GM21717 (cell line): ENCODE measurements at regions not wholly inside any gene's neighbourhood (a gene's known extent, or its start where the extent isn't known, plus 50 kb on each side); places are given as distances from the start of the nearest gene placed in this dataset.

Experiments used
- ATAC-seq: cut with Tn5 transposase; IDR thresholded peaks from one replicate; pipeline ENCODE4 v1.9.1; 2021; ENCODE audit warnings: mild to moderate bottlenecking, moderate library complexity; ENCODE audit not compliant: unreplicated experiment

DNA sequence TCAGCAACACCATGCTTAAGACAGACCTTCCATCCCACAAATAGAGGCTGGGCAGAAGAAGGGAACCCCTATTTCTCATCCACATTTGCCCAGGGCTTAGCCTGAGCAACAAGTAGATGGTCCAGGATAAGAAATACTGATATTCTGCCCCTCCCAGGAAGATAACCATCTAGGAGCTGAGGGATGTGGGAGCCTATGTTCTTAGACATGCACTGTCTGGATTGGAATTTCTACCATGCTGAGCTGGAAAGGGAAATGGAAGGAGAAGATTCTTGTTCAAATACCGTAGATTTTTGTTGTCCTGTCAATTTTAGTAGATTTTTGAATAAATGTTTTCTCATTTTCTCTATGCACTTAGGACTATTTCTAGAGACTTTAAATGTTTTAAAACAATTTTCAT, 450.7 kb upstream of the SEMA6D start:
- ATAC-seq, result no peak

- no peak for ATAC-seq
Measured at GRCh38 chr15:47273864-47274263, 443.4 kb upstream of the SEMA6D start.

- no peak for ATAC-seq
Measured at GRCh38 chr15:47283246-47283645, 434.1 kb upstream of the SEMA6D start.

GRCh38 chr15:47288794-47289193, 428.5 kb upstream of the SEMA6D start:
- ATAC-seq, result no peak

DNA sequence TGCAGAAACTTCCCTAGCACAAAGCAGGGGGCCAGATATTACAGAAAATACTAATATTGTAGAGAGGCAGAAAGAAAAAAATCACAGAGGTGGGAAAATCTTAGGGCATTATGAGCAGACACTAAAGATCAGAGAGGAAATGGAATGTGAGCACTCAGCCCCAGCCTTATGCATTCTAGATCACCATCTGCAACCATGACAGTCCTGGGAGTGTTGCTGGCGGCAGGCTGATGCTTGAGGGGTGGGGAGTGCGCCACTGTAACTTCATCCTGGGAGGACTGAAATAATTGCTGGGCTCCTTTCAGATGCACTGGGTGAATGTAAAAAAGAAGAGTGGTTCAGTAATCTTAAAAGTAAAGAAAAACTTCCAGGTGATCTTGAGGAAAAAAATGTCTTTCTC, 427.6 kb upstream of the SEMA6D start:
- ATAC-seq, result no peak

- ATAC-seq, result no peak
Measured at GRCh38 chr15:47291767-47292166, 425.5 kb upstream of the SEMA6D start.

- no peak for ATAC-seq
Measured at GRCh38 chr15:47292638-47293190, 424.6 kb upstream of the SEMA6D start.

- no peak for ATAC-seq
Measured at GRCh38 chr15:47293466-47294162, 423.7 kb upstream of the SEMA6D start.

- ATAC-seq, result no peak
Measured at GRCh38 chr15:47294765-47295259, 422.5 kb upstream of the SEMA6D start.

DNA sequence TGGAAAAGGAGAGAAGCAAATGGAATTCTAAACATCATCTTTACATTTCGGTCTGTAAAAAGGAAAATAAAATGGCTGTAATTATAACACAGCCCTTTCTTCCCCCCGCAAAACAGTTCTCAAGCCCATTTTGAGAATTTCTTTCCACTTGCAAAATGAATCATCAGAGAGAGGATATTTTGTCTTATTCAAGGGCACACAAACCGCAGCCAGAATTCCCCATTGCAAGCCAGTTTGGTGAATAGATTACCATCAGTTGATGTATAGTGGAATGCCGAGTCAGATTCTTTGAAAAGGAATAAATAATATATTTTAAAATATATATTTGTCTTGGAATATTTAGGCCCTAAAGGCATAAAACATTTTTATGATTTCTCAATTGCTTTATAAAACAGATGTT, 420.4 kb upstream of the SEMA6D start:
- no peak for ATAC-seq

DNA sequence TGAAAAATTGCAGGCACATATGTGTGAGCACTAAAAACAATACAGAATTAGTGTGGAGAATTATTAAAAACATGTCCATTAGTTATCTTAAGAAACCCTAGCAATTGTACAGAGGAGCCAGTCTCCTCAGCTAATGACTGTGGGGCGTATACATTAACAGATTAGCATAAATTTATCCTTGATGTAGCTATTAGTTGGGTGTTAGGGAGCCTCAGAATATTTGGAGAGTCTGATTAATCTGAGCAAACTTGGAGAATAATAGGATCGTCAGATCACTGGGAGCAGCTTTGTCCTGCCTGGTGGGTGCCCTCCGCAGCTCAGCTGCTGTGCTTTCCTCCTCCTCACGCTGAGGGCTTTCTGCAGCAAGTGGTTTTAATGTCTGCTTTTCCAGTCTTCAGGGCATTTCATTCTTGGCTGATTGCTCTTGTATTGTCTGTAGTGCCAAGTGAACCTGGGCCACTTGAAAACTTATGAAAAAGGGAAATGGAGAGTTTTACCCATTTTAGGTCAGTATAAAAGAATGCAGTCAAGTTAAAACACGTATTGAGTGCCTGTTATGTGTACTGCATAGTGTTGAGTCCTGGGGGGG, 417.4 kb upstream of the SEMA6D start:
- ATAC-seq, result no peak

- no peak for ATAC-seq
Measured at GRCh38 chr15:47300596-47300995, 416.7 kb upstream of the SEMA6D start.

DNA sequence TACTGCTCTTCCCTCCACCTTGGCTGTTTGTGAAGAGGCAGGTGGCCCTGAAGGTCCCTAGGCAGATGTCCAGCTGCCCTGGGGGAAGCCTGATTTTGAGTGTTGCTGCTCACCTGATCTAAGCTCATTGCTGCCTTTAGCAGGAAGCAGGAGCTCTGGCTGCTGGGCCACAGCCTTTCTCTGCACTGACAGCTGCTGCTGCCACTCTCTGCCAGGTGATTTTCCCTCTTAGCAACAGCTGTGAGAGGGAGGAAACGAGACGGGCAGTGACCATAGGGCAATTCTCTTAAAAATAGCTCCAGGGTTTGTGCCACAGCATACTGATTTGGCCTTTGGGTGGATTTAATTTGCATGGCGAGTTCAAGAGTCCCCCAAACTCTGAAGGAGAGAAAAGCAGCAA, 415.8 kb upstream of the SEMA6D start:
- no peak for ATAC-seq

DNA sequence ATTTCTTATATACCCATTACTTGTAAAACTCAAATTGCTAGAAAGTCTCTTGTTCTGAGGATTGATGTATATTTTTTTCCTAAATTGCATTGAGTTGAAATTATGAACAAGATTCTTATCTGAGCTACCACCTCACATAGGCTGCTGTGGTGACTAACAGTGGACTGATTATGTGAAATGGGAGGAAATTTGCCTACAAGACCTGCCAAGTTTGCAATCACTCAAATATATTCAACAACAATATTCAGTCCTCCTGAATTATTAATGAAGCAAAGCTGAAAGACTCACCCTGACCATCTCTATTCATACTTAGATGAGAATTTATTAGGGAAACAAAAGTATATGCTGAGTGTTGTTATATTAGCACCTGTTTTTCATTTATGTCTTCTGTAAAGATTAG, 412.6 kb upstream of the SEMA6D start:
- no peak for ATAC-seq

GRCh38 chr15:47312161-47312560, 405.1 kb upstream of the SEMA6D start:
- no peak for ATAC-seq

DNA sequence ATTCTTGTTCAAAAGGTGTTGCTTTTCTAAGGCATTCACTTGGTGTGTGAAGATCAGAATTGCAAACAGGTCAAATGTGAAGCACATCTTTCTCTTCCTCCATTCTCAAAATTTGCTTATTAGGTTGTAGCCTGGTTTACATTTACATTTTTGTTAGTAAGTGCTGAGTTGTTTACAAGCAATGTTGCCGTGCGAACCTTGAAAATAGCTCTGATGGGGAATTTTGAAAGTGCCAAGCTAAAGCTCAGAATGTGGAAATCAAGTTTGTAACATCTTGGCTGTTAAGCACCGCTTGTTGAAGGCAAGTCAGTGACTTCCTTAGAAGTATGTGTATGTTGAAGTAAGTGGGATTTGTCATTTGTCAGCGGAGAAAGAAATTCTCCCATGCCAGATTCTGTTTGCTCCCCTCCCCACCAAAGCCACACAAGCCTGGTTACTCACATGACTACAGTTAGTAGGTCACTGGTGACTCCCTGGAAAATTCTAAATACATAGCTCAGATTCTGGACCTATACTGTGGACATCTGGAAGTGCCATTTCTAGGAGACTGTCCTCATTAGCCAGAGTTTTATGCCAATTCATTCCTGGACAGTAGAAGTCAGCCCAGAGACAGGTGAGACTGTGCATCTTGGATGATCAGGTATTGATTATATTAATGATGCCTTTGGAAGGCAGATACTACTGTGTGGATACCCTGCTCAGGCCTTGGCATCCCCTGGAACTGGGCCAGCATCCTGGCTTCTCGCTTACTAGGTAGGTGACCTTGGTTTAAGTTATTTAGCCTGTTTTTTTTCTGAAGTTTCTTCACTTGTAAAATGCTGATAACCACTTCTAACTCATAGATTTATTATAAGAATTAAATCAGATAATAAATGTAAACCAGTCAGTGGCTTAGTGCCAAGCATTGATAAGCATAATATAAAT, 390.6 kb upstream of the SEMA6D start:
- no peak for ATAC-seq

DNA sequence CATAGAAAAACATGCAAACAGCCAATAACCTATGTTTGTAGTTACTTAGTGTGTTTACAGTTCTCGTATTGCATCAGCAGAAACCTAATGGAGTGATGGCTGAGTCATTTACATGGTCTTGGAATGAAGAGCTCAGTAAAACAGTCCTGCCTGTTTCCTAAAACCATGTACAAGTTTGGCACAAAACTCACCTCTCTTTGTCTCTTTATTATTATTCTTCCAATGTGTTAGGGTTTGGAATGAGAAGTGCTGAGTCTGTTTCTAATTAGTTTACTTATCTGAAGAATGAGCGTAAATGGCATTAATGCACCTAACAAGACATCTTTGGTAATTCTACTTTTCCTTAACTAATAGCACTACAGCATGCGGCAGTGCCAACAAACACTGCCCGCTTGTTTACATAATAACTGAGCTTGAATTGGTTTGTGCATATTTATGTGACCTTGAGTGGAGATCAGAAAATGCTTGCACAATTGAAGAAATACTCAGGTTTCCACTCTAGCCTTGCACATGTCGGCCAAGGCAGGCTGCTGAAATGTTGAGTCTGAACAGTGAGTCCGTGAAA, 385.4 kb upstream of the SEMA6D start:
- no peak for ATAC-seq

GRCh38 chr15:47332481-47332880, 384.8 kb upstream of the SEMA6D start:
- ATAC-seq, result no peak

- no peak for ATAC-seq
Measured at GRCh38 chr15:47333734-47334133, 383.6 kb upstream of the SEMA6D start.

DNA sequence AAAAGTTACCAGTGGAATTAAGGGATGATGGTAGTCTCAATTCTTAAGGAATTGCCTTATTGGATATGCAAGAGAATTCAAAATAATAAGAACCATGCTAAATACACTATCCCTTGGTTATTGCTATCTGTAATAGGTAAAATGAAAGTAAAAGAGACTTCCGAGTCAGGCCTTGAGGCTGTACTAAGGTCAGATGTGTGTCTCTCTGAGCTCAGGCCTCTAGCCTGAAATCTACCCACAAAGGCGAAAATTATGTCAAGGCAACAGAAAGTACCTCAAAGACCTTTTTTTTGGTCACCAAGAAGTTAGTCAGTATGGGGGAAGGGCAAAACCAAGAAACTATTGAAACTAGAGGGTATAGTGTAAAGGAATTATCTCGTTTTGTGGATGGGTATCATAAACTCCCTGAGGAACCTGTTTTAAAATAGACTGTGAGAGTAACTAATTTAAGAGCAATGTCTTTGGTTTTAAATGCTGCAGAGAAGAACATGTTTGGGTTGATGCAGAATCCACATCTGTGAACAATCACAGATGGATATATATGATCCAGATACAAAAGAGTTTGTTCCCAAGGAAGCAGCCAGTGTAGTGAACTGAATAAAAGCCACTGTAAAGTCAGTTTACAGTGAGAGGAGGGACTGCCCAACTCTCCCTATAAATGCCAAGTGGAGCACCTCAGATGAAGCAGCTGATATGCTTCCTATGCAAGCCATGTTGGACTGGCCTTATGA, 382.3 kb upstream of the SEMA6D start:
- ATAC-seq, result no peak
